Type B pancreatic cell (in vitro differentiated cells): ENCODE measurements at regions not wholly inside any gene's neighbourhood (a gene's known extent, or its start where the extent isn't known, plus 50 kb on each side); places are given as distances from the start of the nearest gene placed in this dataset.

Source experiments
- DNase-seq: peaks from one replicate; pipeline ENCODE4 v3.0.0; 2021; ENCODE audit warnings: mixed read lengths; ENCODE audit not compliant: unreplicated experiment; ENCODE audit errors: extremely low spot score
- H3K27ac Mint-ChIP-seq: 2 replicates; pipeline ENCODE4 v1.8.0; 2021; ENCODE audit warnings: mild to moderate bottlenecking, mixed read lengths
- H3K27me3 Mint-ChIP-seq: 2 replicates; pipeline ENCODE4 v1.8.0; 2021; ENCODE audit warnings: mixed read lengths
- H3K36me3 Mint-ChIP-seq: 2 replicates; pipeline ENCODE4 v1.8.0; 2021; ENCODE audit warnings: mixed read lengths
- H3K4me1 Mint-ChIP-seq: one replicate; pipeline ENCODE4 v1.8.0; 2021; ENCODE audit warnings: mixed read lengths; ENCODE audit not compliant: unreplicated experiment
- H3K4me3 Mint-ChIP-seq: 2 replicates; pipeline ENCODE4 v1.8.0; 2021; ENCODE audit warnings: mild to moderate bottlenecking, mixed read lengths
- H3K9me3 Mint-ChIP-seq: 2 replicates; pipeline ENCODE4 v1.8.0; 2021; ENCODE audit warnings: mixed read lengths
- TF ChIP-seq, protein P1 (sequence below): fragments of 200-600 bp; sonication (generic); conservative IDR thresholded peaks from 2 replicates; pipeline ENCODE4 v1.5.0; 2021; ENCODE audit warnings: antibody characterized with exemption, mild to moderate bottlenecking

DNA sequence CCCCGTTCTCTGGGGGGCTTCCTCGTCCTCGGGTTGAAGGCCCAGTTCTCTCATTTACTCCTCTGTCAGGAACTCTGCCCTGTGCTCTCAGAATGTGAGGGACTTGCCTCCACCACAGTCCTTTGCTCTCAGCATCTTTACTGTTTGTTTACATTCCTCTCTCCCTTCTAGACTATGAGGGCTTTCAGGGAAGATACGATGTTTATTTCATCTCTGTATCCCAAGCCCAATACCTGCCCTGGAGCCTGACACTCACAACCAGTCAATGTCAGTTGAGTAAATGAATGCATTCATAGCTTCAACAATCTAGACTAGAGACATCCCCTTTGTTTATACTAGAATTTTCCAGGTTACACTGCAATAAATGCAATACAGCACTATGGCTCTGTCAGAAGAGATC, 409.6 kb upstream of the CDH11 start:
- H3K27ac Mint-ChIP-seq = no peak overlapping the region
- no peak overlapping the region for H3K4me3 Mint-ChIP-seq
- H3K9me3 Mint-ChIP-seq = peaks cover 3% of the 10 kb centered on the region
- H3K27me3 Mint-ChIP-seq = peaks cover 24% of the 10 kb centered on the region
- peaks cover 12% of the 10 kb centered on the region for H3K4me1 Mint-ChIP-seq
- no peaks in the 10 kb centered on the region for H3K36me3 Mint-ChIP-seq
- TF ChIP-seq, protein P1, sequence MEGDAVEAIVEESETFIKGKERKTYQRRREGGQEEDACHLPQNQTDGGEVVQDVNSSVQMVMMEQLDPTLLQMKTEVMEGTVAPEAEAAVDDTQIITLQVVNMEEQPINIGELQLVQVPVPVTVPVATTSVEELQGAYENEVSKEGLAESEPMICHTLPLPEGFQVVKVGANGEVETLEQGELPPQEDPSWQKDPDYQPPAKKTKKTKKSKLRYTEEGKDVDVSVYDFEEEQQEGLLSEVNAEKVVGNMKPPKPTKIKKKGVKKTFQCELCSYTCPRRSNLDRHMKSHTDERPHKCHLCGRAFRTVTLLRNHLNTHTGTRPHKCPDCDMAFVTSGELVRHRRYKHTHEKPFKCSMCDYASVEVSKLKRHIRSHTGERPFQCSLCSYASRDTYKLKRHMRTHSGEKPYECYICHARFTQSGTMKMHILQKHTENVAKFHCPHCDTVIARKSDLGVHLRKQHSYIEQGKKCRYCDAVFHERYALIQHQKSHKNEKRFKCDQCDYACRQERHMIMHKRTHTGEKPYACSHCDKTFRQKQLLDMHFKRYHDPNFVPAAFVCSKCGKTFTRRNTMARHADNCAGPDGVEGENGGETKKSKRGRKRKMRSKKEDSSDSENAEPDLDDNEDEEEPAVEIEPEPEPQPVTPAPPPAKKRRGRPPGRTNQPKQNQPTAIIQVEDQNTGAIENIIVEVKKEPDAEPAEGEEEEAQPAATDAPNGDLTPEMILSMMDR = no peak
- DNase-seq = no peak

DNA sequence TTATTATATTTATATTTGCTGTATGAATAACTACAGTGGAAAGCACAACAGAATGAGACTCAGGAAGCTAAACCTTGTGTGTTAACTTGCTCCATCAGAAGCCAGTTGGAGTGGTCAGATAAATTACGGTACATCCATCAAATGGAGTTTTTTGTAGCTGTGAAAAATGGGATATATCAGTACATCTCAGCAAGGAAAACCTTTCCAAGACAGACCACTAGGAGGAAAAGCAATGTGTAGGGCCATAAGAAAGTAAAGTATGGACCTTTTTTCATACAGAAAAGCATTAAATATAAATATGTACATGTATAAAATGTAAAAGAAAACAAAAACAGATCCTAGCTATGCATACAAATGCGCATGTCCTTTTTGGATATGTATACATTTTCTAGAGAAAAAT, 403.8 kb upstream of the CDH11 start:
- no peaks in the 10 kb centered on the region for H3K36me3 Mint-ChIP-seq
- peaks cover 18% of the 10 kb centered on the region for H3K27me3 Mint-ChIP-seq
- peaks cover 35% of the 10 kb centered on the region for H3K4me1 Mint-ChIP-seq
- H3K27ac Mint-ChIP-seq = no peak overlapping the region
- TF ChIP-seq, protein P1 = peak; percentile 51
- H3K9me3 Mint-ChIP-seq = no peaks in the 10 kb centered on the region
- DNase-seq = no peak
- H3K4me3 Mint-ChIP-seq = no peak overlapping the region

DNA sequence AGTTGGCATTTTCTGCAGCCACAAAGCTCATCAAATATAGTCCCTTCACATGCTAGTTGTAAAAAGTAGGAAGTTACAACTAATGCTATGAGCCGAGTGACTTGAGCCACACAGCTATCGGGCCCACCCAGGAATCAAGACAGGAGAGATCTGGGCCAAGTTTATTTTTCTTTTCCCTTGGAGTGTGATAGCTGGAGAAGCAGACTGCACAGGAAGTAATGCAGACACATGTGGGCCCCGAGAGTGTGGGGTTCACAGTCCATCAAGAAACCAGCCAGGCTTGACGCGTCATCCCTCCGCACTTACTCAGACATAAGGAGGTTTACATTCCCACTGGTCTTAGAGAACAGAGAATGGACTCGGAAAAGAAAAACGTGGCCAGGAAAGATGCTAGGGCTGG, 403.1 kb upstream of the CDH11 start:
- no peaks in the 10 kb centered on the region for H3K9me3 Mint-ChIP-seq
- TF ChIP-seq, protein P1 = no peak
- no peak for DNase-seq

DNA sequence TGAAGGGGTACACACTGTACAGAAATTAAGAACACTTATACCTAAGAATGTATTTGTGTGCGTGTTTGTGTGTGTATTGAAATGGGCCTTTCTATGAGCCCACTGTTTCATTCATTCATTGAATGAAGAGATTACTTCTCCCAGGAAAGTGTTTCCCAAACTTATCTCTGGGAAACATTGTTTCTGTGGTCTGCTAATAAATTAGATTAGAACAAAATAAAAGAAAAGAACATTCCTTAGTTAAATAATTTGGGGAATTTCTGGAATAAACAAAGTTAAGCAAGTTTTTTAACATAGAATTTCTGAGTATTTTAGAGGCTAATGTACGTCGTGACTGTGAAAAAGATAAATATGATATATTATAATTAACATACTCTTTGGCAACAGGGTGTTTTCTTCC, 402.4 kb upstream of the CDH11 start:
- Mint-ChIP-seq H3K9me3 (no peaks in the 10 kb centered on the region), H3K27me3 (peaks cover 28% of the 10 kb centered on the region), H3K36me3 (no peaks in the 10 kb centered on the region), H3K27ac (no peak overlapping the region), H3K4me1 (peaks cover 42% of the 10 kb centered on the region), H3K4me3 (no peak overlapping the region)
- DNase-seq = no peak
- TF ChIP-seq, protein P1 = no peak

More for the DNA sequence above, 403.1 kb upstream of the CDH11 start:
- peaks cover 23% of the 10 kb centered on the region for H3K27me3 Mint-ChIP-seq
- H3K4me3 Mint-ChIP-seq = no peak overlapping the region
- H3K4me1 Mint-ChIP-seq = peaks cover 37% of the 10 kb centered on the region
- no peak overlapping the region for H3K27ac Mint-ChIP-seq
- no peaks in the 10 kb centered on the region for H3K36me3 Mint-ChIP-seq

DNA sequence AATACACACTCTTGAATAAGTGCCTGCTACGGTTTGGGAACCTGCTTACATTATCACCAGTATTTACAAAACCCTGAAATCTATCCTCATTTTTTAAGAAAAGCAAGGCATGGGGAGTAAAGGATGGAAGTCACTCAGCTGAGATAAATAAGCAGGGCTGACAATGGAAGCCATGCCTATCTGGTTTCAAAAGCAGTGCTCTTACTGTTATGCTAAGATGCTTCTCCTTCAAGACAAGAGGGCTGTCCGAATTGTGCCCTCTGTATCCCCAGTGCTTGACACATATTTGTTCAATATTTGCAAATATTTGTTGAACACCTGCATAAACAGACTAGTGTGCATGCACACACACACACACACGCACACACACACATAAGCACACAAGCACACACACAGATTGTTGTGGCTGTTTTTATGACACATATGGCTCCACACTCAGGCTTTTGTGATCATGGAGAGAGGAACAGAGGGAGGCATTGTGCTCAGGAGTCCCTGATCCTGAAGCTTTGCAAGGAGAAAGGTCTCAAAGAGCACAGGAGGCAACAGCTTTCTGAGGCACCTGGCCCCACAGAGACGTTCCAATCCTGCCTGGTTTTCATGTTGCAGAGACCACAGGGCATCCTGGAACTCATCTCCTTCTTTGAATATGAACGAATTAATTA, 401.6 kb upstream of the CDH11 start:
- Mint-ChIP-seq H3K36me3 (no peaks in the 10 kb centered on the region), H3K27ac (no peak overlapping the region), H3K9me3 (no peaks in the 10 kb centered on the region), H3K4me3 (no peak overlapping the region), H3K27me3 (peaks cover 28% of the 10 kb centered on the region), H3K4me1 (peaks cover 42% of the 10 kb centered on the region)
- no peak for DNase-seq
- TF ChIP-seq, protein P1 = no peak
